SK-N-SH (cell line): ENCODE measurements at regions not wholly inside any gene's neighbourhood (a gene's known extent, or its start where the extent isn't known, plus 50 kb on each side); places are given as distances from the start of the nearest gene placed in this dataset.

Experiments
- CTCF ChIA-PET: fragments of 300-600, 350-600 bp; formaldehyde crosslinking; extraction: SDS; loops from one replicate; lab custom pipeline; 2021; lab: Yijun Ruan, JAX
- POLR2A ChIA-PET: fragments of 350-600 bp; sonication (Branson Sonifier 250); formaldehyde crosslinking; extraction: SDS; loops from one replicate; lab custom pipeline; 2020; ENCODE audit warnings: antibody characterized with exemption, inconsistent platforms; lab: Yijun Ruan, JAX
- DNase-seq: peaks from one replicate; pipeline ENCODE4 v3.0.0; 2012
- H2AFZ ChIP-seq: fragments of 200-600 bp; sonication (generic); 2 replicates; pipeline ENCODE4 v1.8.1; 2016; ENCODE audit warnings: antibody characterized with exemption, mild to moderate bottlenecking, low read depth
- H3F3A ChIP-seq: fragments of 200-600 bp; sonication (generic); replicated peaks from 2 replicates; pipeline ENCODE3; 2016; ENCODE audit warnings: antibody characterized with exemption, mild to moderate bottlenecking; ENCODE audit not compliant: insufficient read depth
- H3K27ac ChIP-seq, 2 experiments: fragments of 200-500 bp in 1 of 2; fragments of 200-600 bp in 1 of 2; sonication (Bioruptor generic) in 1 of 2; sonication (generic), shearing (Covaris generic) in 1 of 2; 2 replicates each; pipeline versions ENCODE4 v1.5.1 to v1.6.1; 2014 to 2016; ENCODE audit warnings: low read depth in 2 of 2, inconsistent platforms in 1 of 2, low read length in 1 of 2, mild to moderate bottlenecking in 1 of 2, mixed read lengths in 1 of 2
- H3K27me3 ChIP-seq: fragments of 200-600 bp; sonication (generic), shearing (Covaris generic); 2 replicates; pipeline ENCODE4 v1.6.1; 2016; ENCODE audit warnings: mixed run types; ENCODE audit not compliant: insufficient read depth
- H3K36me3 ChIP-seq, 2 experiments: fragments of 200-500 bp in 1 of 2; fragments of 200-600 bp in 1 of 2; sonication (Bioruptor generic) in 1 of 2; sonication (generic) in 1 of 2; replicated peaks in 1 of 2; 2 replicates each; pipeline versions ENCODE3 to v1.5.1; 2014 to 2016; ENCODE audit warnings: low read length in 1 of 2, mild to moderate bottlenecking in 1 of 2; ENCODE audit not compliant: insufficient read depth in 2 of 2, control insufficient read depth in 1 of 2
- H3K4me1 ChIP-seq, 2 experiments: fragments of 200-500 bp in 1 of 2; fragments of 200-600 bp in 1 of 2; sonication (Bioruptor generic) in 1 of 2; sonication (generic), shearing (Covaris generic) in 1 of 2; 2 replicates each; pipeline versions ENCODE4 v1.5.1 to v1.6.1; 2014 to 2016; ENCODE audit warnings: low read depth in 1 of 2, low read length in 1 of 2, mixed run types in 1 of 2; ENCODE audit not compliant: insufficient read depth in 2 of 2, control insufficient read depth in 1 of 2
- H3K4me2 ChIP-seq: fragments of 200-600 bp; sonication (generic), shearing (Covaris generic); 2 replicates; pipeline ENCODE4 v1.6.1; 2017; ENCODE audit warnings: mixed run types
- H3K4me3 ChIP-seq, 2 experiments: fragments of 200-500 bp in 1 of 2; fragments of 200-600 bp in 1 of 2; sonication (Bioruptor generic) in 1 of 2; sonication (generic), shearing (Covaris generic) in 1 of 2; 2 replicates each; pipeline versions ENCODE4 v1.5.1 to v1.8.1; 2014 to 2016; ENCODE audit warnings: low read depth in 2 of 2, inconsistent platforms in 1 of 2, low read length in 1 of 2, mild to moderate bottlenecking in 1 of 2, mixed read lengths in 1 of 2, moderate library complexity in 1 of 2
- H3K79me2 ChIP-seq: fragments of 200-600 bp; sonication (generic); 2 replicates; pipeline ENCODE4 v1.8.1; 2017; ENCODE audit warnings: mild to moderate bottlenecking; ENCODE audit not compliant: insufficient read depth
- H3K9ac ChIP-seq: fragments of 200-600 bp; sonication (generic); 2 replicates; pipeline ENCODE4 v1.6.1; 2017; ENCODE audit warnings: mixed run types
- H3K9me2 ChIP-seq: fragments of 200-600 bp; sonication (generic); 2 replicates; pipeline ENCODE4 v1.6.1; 2017; ENCODE audit warnings: mixed run types
- H3K9me3 ChIP-seq: fragments of 200-600 bp; sonication (generic); 2 replicates; pipeline ENCODE4 v1.6.1; 2017; ENCODE audit warnings: mixed run types, mild to moderate bottlenecking, moderate library complexity
- H4K20me1 ChIP-seq: fragments of 200-600 bp; sonication (generic); 2 replicates; pipeline ENCODE4 v1.6.1; 2017; ENCODE audit warnings: mild to moderate bottlenecking, mixed run types; ENCODE audit not compliant: insufficient read depth
- CHD2 ChIP-seq: fragments of 150-350 bp; IDR thresholded peaks from 2 replicates; pipeline ENCODE4 v1.6.1; 2018; ENCODE audit warnings: low read length; ENCODE audit not compliant: partially characterized antibody
- ELF1 ChIP-seq: IDR thresholded peaks from 2 replicates; pipeline ENCODE4 v1.4.0; 2012
- FOSL2 ChIP-seq: IDR thresholded peaks from 2 replicates; pipeline ENCODE4 v1.4.0; 2012; ENCODE audit warnings: low read depth, mild to moderate bottlenecking, moderate library complexity, borderline replicate concordance
- FOXJ3 ChIP-seq: sonication (generic); formaldehyde crosslinking; IDR thresholded peaks from 2 replicates; pipeline ENCODE4 v1.5.1; 2020; ENCODE audit warnings: mild to moderate bottlenecking, missing genetic modification reagents
- FOXM1 ChIP-seq: IDR thresholded peaks from 2 replicates; pipeline ENCODE4 v1.4.0; 2012; ENCODE audit warnings: low read depth, mild to moderate bottlenecking
- GABPA ChIP-seq: IDR thresholded peaks from 2 replicates; pipeline ENCODE4 v1.4.0; 2012; ENCODE audit warnings: low read depth, mild to moderate bottlenecking
- GATA2 ChIP-seq: sonication (generic); formaldehyde crosslinking; IDR thresholded peaks from 2 replicates; pipeline ENCODE4 v1.5.0; 2020; ENCODE audit warnings: mild to moderate bottlenecking, missing genetic modification reagents
- JUND ChIP-seq: IDR thresholded peaks from 2 replicates; pipeline ENCODE4 v1.4.0; 2012
- MEF2A ChIP-seq: IDR thresholded peaks from 2 replicates; pipeline ENCODE4 v1.4.0; 2012; ENCODE audit warnings: low read depth, borderline replicate concordance
- MXI1 ChIP-seq: IDR thresholded peaks from 2 replicates; pipeline ENCODE4 v1.6.1; 2012; ENCODE audit warnings: mild to moderate bottlenecking, low read depth, low read length, improper control_type of control experiment
- NRF1 ChIP-seq: IDR thresholded peaks from 2 replicates; pipeline ENCODE4 v1.6.1; 2012; ENCODE audit warnings: low read depth, mild to moderate bottlenecking, low read length
- POLR2AphosphoS5 ChIP-seq: IDR thresholded peaks from 2 replicates; pipeline ENCODE4 v1.6.1; 2012; ENCODE audit warnings: low read depth, low read length
- RCOR1 ChIP-seq: fragments of 150-350 bp; IDR thresholded peaks from 2 replicates; pipeline ENCODE4 v1.6.1; 2017; ENCODE audit warnings: antibody characterized with exemption, low read length
- RFX5 ChIP-seq: IDR thresholded peaks from 2 replicates; pipeline ENCODE4 v1.6.1; 2012; ENCODE audit warnings: mild to moderate bottlenecking, improper control_type of control experiment, low read length
- SIN3A ChIP-seq: IDR thresholded peaks from 2 replicates; pipeline ENCODE4 v1.6.1; 2012; ENCODE audit warnings: low read depth, mild to moderate bottlenecking, low read length, moderate library complexity, borderline replicate concordance
- TEAD4 ChIP-seq: IDR thresholded peaks from 2 replicates; pipeline ENCODE4 v1.4.0; 2012; ENCODE audit warnings: mild to moderate bottlenecking, borderline replicate concordance; ENCODE audit not compliant: insufficient read depth
- WGBS: methylation state at CpG from one replicate; pipeline ENCODE4 v1.1.6; 2017; ENCODE audit warnings: low lambda C conversion rate; 5-methylcytosine and 5-hydroxymethylcytosine counted together
- TF ChIP-seq, protein P1 (sequence below): IDR thresholded peaks from 2 replicates; pipeline ENCODE4 v1.4.0; 2012; ENCODE audit warnings: low read depth
- TF ChIP-seq, protein P2 (sequence below): IDR thresholded peaks from 2 replicates; pipeline ENCODE4; 2012
- TF ChIP-seq, protein P3 (sequence below): fragments of 200-600 bp; sonication (generic); IDR thresholded peaks from 2 replicates; pipeline ENCODE4 v1.6.1; 2017; ENCODE audit warnings: antibody characterized with exemption, mild to moderate bottlenecking, moderate library complexity
- TF ChIP-seq, protein P4 (sequence below): IDR thresholded peaks from 2 replicates; pipeline ENCODE4 v1.6.1; 2012; ENCODE audit warnings: mild to moderate bottlenecking, low read depth, low read length, moderate library complexity

DNA sequence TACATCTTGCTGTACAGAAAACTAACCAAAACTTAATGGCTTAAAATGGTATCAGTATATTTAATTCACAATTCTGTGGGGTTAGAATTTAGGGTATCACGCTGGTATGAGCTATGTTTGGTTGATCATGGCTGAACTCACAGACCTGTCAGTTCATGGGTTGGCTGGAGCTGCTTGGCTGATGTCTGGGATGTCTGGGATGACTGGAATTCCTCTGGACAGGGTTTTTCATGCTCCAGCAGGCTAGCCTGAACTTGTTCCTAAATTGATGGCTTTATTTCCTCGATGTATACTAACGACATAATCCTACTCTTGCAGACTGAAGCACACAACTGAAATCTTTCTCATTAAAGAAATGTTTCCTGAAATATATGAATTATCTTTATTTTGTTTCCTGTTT is 338.9 kb upstream of the GBE1 start:
- no peak for TF ChIP-seq RFX5
- no peak for TF ChIP-seq TEAD4
- TF ChIP-seq, protein P1, sequence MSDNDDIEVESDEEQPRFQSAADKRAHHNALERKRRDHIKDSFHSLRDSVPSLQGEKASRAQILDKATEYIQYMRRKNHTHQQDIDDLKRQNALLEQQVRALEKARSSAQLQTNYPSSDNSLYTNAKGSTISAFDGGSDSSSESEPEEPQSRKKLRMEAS: no peak
- TF ChIP-seq SIN3A: no peak
- no peak for TF ChIP-seq FOXM1
- no peak for TF ChIP-seq ELF1
- no peak for TF ChIP-seq JUND
- TF ChIP-seq MXI1: no peak
- Histone ChIP-seq H3F3A (no peaks in the 10 kb centered on the region), H3K9me3 (no peaks in the 10 kb centered on the region), H3K4me3 (no peak overlapping the region; a peak in 1 of 4 replicates), H3K9me2 (no peaks in the 10 kb centered on the region), H4K20me1 (no peaks in the 10 kb centered on the region), H3K4me1 (no peaks in the 10 kb centered on the region; a peak in 1 of 4 replicates), H3K27ac (no peak overlapping the region), H3K36me3 (no peaks in the 10 kb centered on the region), H3K27me3 (no peaks in the 10 kb centered on the region), H3K79me2 (no peaks in the 10 kb centered on the region), H3K9ac (no peak overlapping the region), H2AFZ (0 out of 2 replicates have a peak overlapping the region, but pooled peaks have one; percentile 3), H3K4me2 (no peak overlapping the region)
- ChIA-PET CTCF (no interaction called here), POLR2A (no interaction called here)
- no peak for DNase-seq
- WGBS: 32% methylated on average over 3 of the region's 3 CpGs

DNA sequence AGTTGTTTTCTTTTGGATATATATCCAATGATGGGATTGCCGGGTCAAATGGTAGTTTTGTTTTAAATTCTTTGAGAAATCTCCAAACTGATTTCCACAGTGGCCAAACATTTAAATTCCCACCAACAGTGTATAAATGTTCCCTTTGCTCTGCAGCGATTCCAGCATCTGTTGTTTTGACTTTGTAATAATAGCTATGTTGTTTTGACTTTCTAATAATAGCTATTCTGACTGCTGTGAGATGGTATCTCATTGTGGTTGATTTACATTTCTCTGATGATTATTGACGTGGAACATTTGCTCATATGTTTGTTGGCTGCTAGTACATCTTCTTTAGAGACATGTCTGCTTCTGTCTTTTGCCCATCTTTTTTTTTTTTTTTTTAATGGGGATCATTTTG is 332.2 kb upstream of the GBE1 start:
- Histone ChIP-seq H3K4me1 (no peaks in the 10 kb centered on the region), H3K4me2 (no peak overlapping the region), H3K9me2 (no peaks in the 10 kb centered on the region), H3F3A (no peaks in the 10 kb centered on the region), H3K36me3 (no peaks in the 10 kb centered on the region), H4K20me1 (no peaks in the 10 kb centered on the region), H3K27me3 (no peaks in the 10 kb centered on the region), H3K9ac (no peak overlapping the region), H3K4me3 (no peak overlapping the region), H2AFZ (no peak overlapping the region), H3K9me3 (no peaks in the 10 kb centered on the region), H3K27ac (no peak overlapping the region), H3K79me2 (no peaks in the 10 kb centered on the region)
- POLR2A ChIA-PET: no interaction called here
- WGBS: 59% methylated on average over 3 of the region's 3 CpGs
- TF ChIP-seq, protein P2, sequence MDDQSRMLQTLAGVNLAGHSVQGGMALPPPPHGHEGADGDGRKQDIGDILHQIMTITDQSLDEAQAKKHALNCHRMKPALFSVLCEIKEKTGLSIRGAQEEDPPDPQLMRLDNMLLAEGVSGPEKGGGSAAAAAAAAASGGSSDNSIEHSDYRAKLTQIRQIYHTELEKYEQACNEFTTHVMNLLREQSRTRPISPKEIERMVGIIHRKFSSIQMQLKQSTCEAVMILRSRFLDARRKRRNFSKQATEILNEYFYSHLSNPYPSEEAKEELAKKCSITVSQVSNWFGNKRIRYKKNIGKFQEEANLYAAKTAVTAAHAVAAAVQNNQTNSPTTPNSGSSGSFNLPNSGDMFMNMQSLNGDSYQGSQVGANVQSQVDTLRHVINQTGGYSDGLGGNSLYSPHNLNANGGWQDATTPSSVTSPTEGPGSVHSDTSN: no peak
- no peak for TF ChIP-seq MEF2A
- no peak for TF ChIP-seq GABPA
- TF ChIP-seq CHD2: no peak
- TF ChIP-seq, protein P1: no peak
- TF ChIP-seq GATA2 (CRISPR knock-in tag): no peak
- no peak for TF ChIP-seq NRF1
- TF ChIP-seq, protein P3, sequence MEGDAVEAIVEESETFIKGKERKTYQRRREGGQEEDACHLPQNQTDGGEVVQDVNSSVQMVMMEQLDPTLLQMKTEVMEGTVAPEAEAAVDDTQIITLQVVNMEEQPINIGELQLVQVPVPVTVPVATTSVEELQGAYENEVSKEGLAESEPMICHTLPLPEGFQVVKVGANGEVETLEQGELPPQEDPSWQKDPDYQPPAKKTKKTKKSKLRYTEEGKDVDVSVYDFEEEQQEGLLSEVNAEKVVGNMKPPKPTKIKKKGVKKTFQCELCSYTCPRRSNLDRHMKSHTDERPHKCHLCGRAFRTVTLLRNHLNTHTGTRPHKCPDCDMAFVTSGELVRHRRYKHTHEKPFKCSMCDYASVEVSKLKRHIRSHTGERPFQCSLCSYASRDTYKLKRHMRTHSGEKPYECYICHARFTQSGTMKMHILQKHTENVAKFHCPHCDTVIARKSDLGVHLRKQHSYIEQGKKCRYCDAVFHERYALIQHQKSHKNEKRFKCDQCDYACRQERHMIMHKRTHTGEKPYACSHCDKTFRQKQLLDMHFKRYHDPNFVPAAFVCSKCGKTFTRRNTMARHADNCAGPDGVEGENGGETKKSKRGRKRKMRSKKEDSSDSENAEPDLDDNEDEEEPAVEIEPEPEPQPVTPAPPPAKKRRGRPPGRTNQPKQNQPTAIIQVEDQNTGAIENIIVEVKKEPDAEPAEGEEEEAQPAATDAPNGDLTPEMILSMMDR: no peak
- no peak for TF ChIP-seq RFX5
- TF ChIP-seq, protein P4, sequence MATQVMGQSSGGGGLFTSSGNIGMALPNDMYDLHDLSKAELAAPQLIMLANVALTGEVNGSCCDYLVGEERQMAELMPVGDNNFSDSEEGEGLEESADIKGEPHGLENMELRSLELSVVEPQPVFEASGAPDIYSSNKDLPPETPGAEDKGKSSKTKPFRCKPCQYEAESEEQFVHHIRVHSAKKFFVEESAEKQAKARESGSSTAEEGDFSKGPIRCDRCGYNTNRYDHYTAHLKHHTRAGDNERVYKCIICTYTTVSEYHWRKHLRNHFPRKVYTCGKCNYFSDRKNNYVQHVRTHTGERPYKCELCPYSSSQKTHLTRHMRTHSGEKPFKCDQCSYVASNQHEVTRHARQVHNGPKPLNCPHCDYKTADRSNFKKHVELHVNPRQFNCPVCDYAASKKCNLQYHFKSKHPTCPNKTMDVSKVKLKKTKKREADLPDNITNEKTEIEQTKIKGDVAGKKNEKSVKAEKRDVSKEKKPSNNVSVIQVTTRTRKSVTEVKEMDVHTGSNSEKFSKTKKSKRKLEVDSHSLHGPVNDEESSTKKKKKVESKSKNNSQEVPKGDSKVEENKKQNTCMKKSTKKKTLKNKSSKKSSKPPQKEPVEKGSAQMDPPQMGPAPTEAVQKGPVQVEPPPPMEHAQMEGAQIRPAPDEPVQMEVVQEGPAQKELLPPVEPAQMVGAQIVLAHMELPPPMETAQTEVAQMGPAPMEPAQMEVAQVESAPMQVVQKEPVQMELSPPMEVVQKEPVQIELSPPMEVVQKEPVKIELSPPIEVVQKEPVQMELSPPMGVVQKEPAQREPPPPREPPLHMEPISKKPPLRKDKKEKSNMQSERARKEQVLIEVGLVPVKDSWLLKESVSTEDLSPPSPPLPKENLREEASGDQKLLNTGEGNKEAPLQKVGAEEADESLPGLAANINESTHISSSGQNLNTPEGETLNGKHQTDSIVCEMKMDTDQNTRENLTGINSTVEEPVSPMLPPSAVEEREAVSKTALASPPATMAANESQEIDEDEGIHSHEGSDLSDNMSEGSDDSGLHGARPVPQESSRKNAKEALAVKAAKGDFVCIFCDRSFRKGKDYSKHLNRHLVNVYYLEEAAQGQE: no peak
- TF ChIP-seq FOSL2: no peak
- no peak for TF ChIP-seq RCOR1
- no peak for TF ChIP-seq POLR2AphosphoS5
- TF ChIP-seq FOXJ3 (CRISPR knock-in tag): no peak
- CTCF ChIA-PET: interaction anchor here (0.7 to 1.3 kb wide), 3 partner anchors 40 to 557 kb away, joined by 3 to 5 read pairs (median 3); no protein-coding TSS in a partner anchor
- DNase-seq: no peak
